GM20000 (cell line): ENCODE measurements at regions not wholly inside any gene's neighbourhood (a gene's known extent, or its start where the extent isn't known, plus 50 kb on each side); places are given as distances from the start of the nearest gene placed in this dataset.

Experiments used
- DNase-seq: peaks from one replicate; pipeline ENCODE4 v3.0.0; 2012; ENCODE audit warnings: low spot score
- TF ChIP-seq, protein P1 (sequence below): IDR thresholded peaks from 2 replicates; pipeline ENCODE4 v1.5.1; 2012; ENCODE audit warnings: mild to moderate bottlenecking, control low read depth; ENCODE audit errors: extremely low read depth, missing control alignments

DNA sequence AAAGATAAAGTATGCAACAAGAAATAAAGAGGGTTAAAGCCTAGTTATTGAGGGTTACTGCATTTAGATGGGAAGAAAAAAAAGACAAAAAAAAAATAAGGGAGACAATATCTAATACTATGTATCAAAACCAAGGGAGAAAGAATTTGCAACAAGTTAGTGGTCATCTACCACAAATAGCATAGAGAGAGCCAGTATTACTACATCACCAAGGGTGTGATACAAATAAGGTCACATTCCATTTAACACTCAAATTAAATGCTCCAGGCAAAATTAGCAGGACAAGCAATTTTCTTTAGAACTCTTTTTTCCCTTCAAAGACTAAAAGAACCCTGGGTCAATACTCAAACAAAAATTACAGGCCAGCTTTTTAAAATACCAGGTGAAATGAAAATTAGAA is 115.1 kb upstream of the GULP1 start:
- TF ChIP-seq, protein P1, sequence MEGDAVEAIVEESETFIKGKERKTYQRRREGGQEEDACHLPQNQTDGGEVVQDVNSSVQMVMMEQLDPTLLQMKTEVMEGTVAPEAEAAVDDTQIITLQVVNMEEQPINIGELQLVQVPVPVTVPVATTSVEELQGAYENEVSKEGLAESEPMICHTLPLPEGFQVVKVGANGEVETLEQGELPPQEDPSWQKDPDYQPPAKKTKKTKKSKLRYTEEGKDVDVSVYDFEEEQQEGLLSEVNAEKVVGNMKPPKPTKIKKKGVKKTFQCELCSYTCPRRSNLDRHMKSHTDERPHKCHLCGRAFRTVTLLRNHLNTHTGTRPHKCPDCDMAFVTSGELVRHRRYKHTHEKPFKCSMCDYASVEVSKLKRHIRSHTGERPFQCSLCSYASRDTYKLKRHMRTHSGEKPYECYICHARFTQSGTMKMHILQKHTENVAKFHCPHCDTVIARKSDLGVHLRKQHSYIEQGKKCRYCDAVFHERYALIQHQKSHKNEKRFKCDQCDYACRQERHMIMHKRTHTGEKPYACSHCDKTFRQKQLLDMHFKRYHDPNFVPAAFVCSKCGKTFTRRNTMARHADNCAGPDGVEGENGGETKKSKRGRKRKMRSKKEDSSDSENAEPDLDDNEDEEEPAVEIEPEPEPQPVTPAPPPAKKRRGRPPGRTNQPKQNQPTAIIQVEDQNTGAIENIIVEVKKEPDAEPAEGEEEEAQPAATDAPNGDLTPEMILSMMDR, result no peak

DNA sequence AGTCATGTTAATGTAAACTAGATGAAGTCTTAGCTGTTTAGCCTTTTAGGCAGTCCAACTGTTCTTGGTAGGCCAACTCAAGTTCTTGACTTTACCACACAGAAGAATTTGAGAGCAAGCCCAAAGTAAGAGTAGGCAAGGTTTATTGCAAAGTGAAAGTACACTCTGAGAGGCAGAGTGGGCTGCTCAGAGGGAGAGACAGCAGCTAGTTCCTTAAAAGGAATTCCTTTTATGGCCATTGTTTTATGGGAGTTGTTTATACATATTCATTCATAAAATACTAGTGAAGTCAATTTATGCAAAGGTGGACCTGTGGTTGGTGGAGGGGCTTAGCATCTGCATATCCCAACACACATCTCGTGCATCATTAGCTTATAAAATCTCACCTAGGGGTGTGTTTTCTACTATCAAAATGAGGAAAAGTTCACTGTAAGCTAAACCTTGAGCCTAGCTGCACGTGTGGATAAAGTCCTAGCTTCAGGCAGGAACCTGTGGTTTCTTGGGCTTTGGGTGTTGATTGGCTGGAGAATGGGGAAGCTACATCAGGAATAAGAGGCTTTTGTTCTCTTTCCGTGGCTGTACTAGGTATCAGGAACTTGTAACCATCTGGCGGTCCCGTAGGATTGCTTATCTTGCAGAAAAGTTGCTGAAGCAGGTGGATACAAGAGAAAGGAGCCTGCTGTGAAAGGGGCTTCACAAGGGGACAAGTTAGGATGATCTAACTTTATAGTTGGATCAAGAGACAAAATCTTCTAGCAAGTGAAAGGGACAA is 110.4 kb upstream of the GULP1 start:
- DNase-seq, result no peak
- TF ChIP-seq, protein P1, result no peak

More for the DNA sequence above, 115.1 kb upstream of the GULP1 start:
- DNase-seq, result no peak

DNA sequence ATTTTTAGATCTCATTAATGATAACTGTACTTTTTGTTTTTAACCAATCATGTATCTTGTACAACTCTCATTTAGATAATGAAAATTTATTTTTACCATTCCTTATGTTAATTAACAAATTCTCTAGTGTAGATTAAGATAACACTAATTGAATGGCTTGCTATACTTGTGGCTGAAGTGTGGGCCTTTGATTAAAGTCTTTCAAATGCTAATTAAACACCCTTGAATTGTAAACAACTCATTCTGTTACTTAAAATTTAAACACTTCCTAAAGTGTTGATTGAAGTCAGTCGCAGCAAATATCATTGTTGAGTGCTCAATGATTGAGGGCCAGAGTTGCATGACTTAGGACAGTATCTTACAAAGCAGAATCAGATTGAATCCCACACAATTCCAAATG is 109.8 kb upstream of the GULP1 start:
- no peak for DNase-seq
- TF ChIP-seq, protein P1, result no peak

DNA sequence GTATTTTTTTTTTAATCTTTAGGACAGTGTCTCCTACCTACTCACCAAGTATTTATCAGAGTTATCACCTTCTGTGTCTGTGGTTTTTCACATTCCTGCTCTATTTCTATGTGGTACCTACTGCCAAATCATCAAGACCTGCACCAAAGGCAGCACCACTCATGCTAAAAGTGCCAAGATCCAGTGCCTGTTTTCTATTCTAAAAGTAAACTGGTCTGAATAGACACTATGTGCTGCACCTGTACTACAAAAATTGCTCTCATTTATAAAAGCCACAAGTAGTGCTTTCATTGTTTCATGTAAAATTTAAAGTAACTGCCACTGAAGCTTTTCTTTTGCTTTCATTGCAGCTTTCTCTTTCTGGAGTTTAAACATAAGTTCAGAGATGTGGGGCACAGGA is 103.9 kb upstream of the GULP1 start:
- DNase-seq, result no peak
- TF ChIP-seq, protein P1, result no peak

DNA sequence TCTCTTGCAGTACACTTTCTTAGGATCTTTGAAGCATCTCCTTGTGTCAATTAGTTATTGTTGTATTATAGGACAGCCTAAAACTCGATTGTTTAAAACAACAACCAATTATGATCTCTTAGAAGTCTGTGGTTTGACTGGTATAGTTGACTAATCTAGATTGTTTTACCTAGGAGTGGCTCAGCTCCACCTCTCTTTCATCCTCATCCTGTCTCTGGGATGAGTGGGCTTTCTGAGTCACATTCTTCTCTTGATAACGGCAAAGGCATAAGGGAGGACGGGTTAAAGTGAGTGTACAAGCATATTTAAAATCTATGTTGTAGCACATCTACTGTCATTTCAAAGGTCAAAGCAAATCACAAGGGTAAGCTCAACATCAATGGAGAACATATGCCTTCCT is 102.3 kb upstream of the GULP1 start:
- no peak for DNase-seq
- TF ChIP-seq, protein P1, result no peak

DNA sequence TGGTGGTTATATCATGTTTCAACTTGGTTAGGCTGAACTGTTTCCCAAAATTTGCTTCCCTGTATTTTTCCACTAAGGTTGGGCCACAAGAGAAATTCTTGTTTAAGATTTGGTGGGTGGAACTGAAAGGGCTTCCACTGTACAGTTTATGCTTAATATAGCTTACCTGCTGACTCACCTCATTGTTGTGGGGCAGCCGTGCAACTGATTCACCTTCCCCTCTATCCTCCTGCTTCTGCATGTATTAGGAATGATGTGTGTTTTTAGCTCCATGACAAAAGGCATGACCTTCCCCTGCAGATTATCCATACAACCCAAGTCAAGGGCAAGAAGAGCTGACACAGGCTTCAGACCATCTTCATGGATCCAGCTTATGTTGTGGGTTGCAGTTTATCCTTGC is 98.4 kb upstream of the GULP1 start:
- DNase-seq, result no peak

DNA sequence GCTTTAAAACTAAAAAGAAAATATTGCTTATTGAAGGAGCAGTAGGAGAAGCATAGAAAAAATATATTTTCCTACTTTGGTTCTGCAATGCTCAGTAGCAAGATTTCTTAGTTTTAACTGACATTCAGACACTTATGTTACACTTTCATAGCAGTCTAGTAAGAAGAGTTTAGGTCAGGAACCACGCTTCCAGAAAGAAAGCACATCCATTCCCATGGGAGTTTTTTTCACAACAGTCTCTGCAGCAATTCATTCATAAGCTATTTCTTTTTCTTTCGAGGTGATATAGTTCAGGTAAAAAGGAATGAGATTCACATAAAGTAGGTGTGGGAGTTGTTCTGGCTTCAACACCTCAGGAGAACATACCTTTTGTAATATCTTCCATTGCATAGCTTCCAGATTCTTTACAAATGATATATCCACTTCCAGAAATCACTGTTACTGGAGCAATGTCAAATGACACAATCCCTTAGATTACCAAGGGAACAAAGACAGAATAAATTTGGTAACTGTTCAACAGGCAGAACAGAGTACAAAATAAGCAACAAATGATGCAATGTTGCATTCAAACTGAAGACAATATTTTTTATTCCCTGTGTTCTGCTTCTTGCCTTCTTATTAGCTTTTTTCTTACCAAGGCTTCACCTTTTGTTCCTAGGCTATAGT is 95.2 kb upstream of the GULP1 start:
- TF ChIP-seq, protein P1, result no peak

More for the DNA sequence above, 98.4 kb upstream of the GULP1 start:
- TF ChIP-seq, protein P1, result no peak

More for the DNA sequence above, 95.2 kb upstream of the GULP1 start:
- no peak for DNase-seq
